Tibial nerve (tissue), 4 donors: ENCODE measurements at regions not wholly inside any gene's neighbourhood (a gene's known extent, or its start where the extent isn't known, plus 50 kb on each side); places are given as distances from the start of the nearest gene placed in this dataset.

ENCODE experiments used
- EP300 ChIP-seq, 2 donors: sonication (generic); formaldehyde crosslinking; IDR thresholded peaks; one replicate each; pipeline ENCODE4 v1.6.1; 2017; ENCODE audit warnings: antibody characterized with exemption in 2 of 2, mild to moderate bottlenecking in 1 of 2
- POLR2A ChIP-seq, 2 donors: fragments of 450-650 bp; IDR thresholded peaks; one replicate each; pipeline ENCODE4 v1.6.1; 2017; ENCODE audit warnings: antibody characterized with exemption in 2 of 2, mild to moderate bottlenecking in 2 of 2, moderate library complexity in 2 of 2
- TF ChIP-seq, protein P1 (sequence below), 5 experiments: fragments of 200-600 bp in 3 of 5; fragments of 450-650 bp in 2 of 5; sonication (generic) in 3 of 5; IDR thresholded peaks; one replicate each; pipeline ENCODE4 v1.5.1; 2016 to 2019; ENCODE audit warnings: antibody characterized with exemption in 5 of 5, mild to moderate bottlenecking in 3 of 5, moderate library complexity in 2 of 5

DNA sequence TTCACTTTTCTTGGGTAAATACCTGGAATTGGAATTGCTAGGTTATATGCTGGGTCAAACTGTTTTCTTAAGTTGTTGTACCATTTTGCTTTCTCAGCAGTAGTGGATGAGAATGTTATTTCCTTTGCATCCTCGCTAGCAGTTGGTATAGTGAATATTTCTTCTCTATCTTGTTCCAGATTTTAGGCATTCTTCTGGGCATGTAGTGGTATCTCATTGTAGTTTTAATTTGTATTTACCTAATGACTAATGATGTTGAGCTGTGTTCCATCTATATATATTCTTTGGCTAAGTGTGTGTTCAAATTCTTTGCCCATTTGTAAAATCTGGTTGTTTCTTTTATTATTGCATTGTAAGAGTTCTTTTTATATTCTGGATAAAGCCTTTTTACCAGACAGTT, 333.3 kb downstream of the MAT2B start:
- TF ChIP-seq, protein P1, sequence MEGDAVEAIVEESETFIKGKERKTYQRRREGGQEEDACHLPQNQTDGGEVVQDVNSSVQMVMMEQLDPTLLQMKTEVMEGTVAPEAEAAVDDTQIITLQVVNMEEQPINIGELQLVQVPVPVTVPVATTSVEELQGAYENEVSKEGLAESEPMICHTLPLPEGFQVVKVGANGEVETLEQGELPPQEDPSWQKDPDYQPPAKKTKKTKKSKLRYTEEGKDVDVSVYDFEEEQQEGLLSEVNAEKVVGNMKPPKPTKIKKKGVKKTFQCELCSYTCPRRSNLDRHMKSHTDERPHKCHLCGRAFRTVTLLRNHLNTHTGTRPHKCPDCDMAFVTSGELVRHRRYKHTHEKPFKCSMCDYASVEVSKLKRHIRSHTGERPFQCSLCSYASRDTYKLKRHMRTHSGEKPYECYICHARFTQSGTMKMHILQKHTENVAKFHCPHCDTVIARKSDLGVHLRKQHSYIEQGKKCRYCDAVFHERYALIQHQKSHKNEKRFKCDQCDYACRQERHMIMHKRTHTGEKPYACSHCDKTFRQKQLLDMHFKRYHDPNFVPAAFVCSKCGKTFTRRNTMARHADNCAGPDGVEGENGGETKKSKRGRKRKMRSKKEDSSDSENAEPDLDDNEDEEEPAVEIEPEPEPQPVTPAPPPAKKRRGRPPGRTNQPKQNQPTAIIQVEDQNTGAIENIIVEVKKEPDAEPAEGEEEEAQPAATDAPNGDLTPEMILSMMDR (IDR thresholded peaks at IDR 0.05), result no peak
- TF ChIP-seq POLR2A (IDR thresholded peaks at IDR 0.05) (no peak), EP300 (IDR thresholded peaks at IDR 0.05) (no peak)
